A549 (cell line): ENCODE measurements at regions not wholly inside any gene's neighbourhood (a gene's known extent, or its start where the extent isn't known, plus 50 kb on each side); places are given as distances from the start of the nearest gene placed in this dataset.

Experiments
- CTCF ChIP-seq: fragments of >200 bp; sonication (Bioruptor Twin); formaldehyde crosslinking; IDR thresholded peaks from 3 replicates; pipeline ENCODE4 v1.5.1; 2016
- E2F6 ChIP-seq: IDR thresholded peaks from 2 replicates; pipeline ENCODE4 v1.6.1; 2012; ENCODE audit warnings: low read depth, borderline replicate concordance
- MAZ ChIP-seq: fragments of 150-350 bp; IDR thresholded peaks from 2 replicates; pipeline ENCODE4 v1.6.1; 2014; ENCODE audit warnings: antibody characterized with exemption, low read depth, low read length, borderline replicate concordance
- MYC ChIP-seq: IDR thresholded peaks from 2 replicates; pipeline ENCODE4 v1.6.1; 2012; ENCODE audit warnings: mild to moderate bottlenecking, inconsistent platforms, low read length, improper control_type of control experiment, borderline replicate concordance
- POLR2A ChIP-seq: IDR thresholded peaks from 2 replicates; pipeline ENCODE4 v1.6.1; 2012; ENCODE audit warnings: mild to moderate bottlenecking, low read length
- RCOR1 ChIP-seq: fragments of 150-350 bp; IDR thresholded peaks from 2 replicates; pipeline ENCODE4 v1.6.1; 2014; ENCODE audit warnings: antibody characterized with exemption, low read length, low read depth
- SMC3 ChIP-seq: fragments of >200 bp; sonication (Bioruptor Twin); formaldehyde crosslinking; IDR thresholded peaks from 3 replicates; pipeline ENCODE4 v1.6.1; 2018; ENCODE audit warnings: inconsistent platforms
- TF ChIP-seq, protein P1 (sequence below): IDR thresholded peaks from 2 replicates; pipeline ENCODE4 v1.6.1; 2012

GRCh38 chr3:197378985-197379718 is 80.7 kb upstream of the DLG1 start:
- TF ChIP-seq CTCF (no peak), RCOR1 (no peak), MAZ (no peak), POLR2A (no peak), MYC (no peak), E2F6 (no peak), SMC3 (no peak)
- TF ChIP-seq, protein P1, sequence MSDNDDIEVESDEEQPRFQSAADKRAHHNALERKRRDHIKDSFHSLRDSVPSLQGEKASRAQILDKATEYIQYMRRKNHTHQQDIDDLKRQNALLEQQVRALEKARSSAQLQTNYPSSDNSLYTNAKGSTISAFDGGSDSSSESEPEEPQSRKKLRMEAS, result no peak
